Trophoblast cell (in vitro differentiated cells and primary cell): ENCODE measurements at regions not wholly inside any gene's neighbourhood (a gene's known extent, or its start where the extent isn't known, plus 50 kb on each side); places are given as distances from the start of the nearest gene placed in this dataset.
"Not testable (repeated sequence)": the region's sequence is repeated elsewhere in the genome, so short reads cannot be mapped to it uniquely, and the experiment has no call there.

Experiments
- DNase-seq, 2 donors: peaks; one replicate each; pipeline ENCODE4 v3.0.0-alpha.2; 2016
- H2AFZ ChIP-seq: 2 replicates; pipeline ENCODE4 v1.6.1; 2013; ENCODE audit warnings: low read length, moderate library complexity, mild to moderate bottlenecking; ENCODE audit not compliant: insufficient read depth, poor library complexity
- H2AK5ac ChIP-seq: 2 replicates; pipeline ENCODE4 v1.6.1; 2013; ENCODE audit warnings: mild to moderate bottlenecking, low read length
- H2BK120ac ChIP-seq: 2 replicates; pipeline ENCODE4 v1.6.1; 2013; ENCODE audit warnings: low read length, mild to moderate bottlenecking, moderate library complexity; ENCODE audit not compliant: insufficient read depth, poor library complexity
- H2BK12ac ChIP-seq: 2 replicates; pipeline ENCODE4 v1.6.1; 2013; ENCODE audit warnings: mild to moderate bottlenecking, low read length, moderate library complexity
- H2BK5ac ChIP-seq: 2 replicates; pipeline ENCODE4 v1.6.1; 2013; ENCODE audit warnings: low read length, low read depth, moderate library complexity, mild to moderate bottlenecking; ENCODE audit not compliant: poor library complexity
- H3K14ac ChIP-seq: 2 replicates; pipeline ENCODE4 v1.6.1; 2013; ENCODE audit warnings: mild to moderate bottlenecking, low read length
- H3K18ac ChIP-seq: 2 replicates; pipeline ENCODE4 v1.6.1; 2013; ENCODE audit warnings: mild to moderate bottlenecking, low read length
- H3K23ac ChIP-seq: 2 replicates; pipeline ENCODE4 v1.6.1; 2013; ENCODE audit warnings: low read length
- H3K27ac ChIP-seq: 2 replicates; pipeline ENCODE4 v1.5.1; 2013; ENCODE audit warnings: low read depth, mild to moderate bottlenecking, inconsistent platforms, low read length, moderate library complexity
- H3K27me3 ChIP-seq: 2 replicates; pipeline ENCODE4 v1.6.1; 2013; ENCODE audit warnings: inconsistent platforms, mild to moderate bottlenecking, low read length, moderate library complexity; ENCODE audit not compliant: insufficient read depth
- H3K36me3 ChIP-seq, 2 experiments: 1 replicate in 1 of 2; 2 replicates in 1 of 2; pipeline ENCODE4 v1.6.1; 2013; ENCODE audit warnings: low read length in 2 of 2, mild to moderate bottlenecking in 2 of 2, moderate library complexity in 1 of 2; ENCODE audit not compliant: insufficient read depth in 2 of 2, control insufficient read depth in 1 of 2
- H3K4ac ChIP-seq: 2 replicates; pipeline ENCODE4 v1.6.1; 2013; ENCODE audit warnings: low read depth, mild to moderate bottlenecking, low read length, moderate library complexity
- H3K4me1 ChIP-seq, 2 experiments: 1 replicate in 1 of 2; 2 replicates in 1 of 2; pipeline ENCODE4 v1.6.1; 2013; ENCODE audit warnings: low read length in 2 of 2, mild to moderate bottlenecking in 2 of 2, moderate library complexity in 1 of 2; ENCODE audit not compliant: insufficient read depth in 2 of 2, control insufficient read depth in 1 of 2
- H3K4me2 ChIP-seq: 2 replicates; pipeline ENCODE4 v1.6.1; 2013; ENCODE audit warnings: inconsistent platforms, mild to moderate bottlenecking, low read length, moderate library complexity
- H3K4me3 ChIP-seq: 2 replicates; pipeline ENCODE4 v1.5.1; 2013; ENCODE audit warnings: mild to moderate bottlenecking, low read depth, low read length, inconsistent platforms
- H3K79me1 ChIP-seq: one replicate; pipeline ENCODE4 v1.6.1; 2013; ENCODE audit warnings: low read length
- H3K79me2 ChIP-seq: 2 replicates; pipeline ENCODE4 v1.6.1; 2013; ENCODE audit warnings: low read length, mild to moderate bottlenecking; ENCODE audit not compliant: control insufficient read depth, insufficient read depth, poor library complexity
- H3K9ac ChIP-seq: 2 replicates; pipeline ENCODE4 v1.6.1; 2013; ENCODE audit warnings: mild to moderate bottlenecking, low read length
- H3K9me3 ChIP-seq: 2 replicates; pipeline ENCODE4 v1.6.1; 2013; ENCODE audit warnings: low read depth, mild to moderate bottlenecking, control low read depth, inconsistent platforms, low read length; ENCODE audit not compliant: insufficient read depth
- H4K12ac ChIP-seq: 2 replicates; pipeline ENCODE4 v1.6.1; 2013; ENCODE audit warnings: low read depth, mild to moderate bottlenecking, low read length, moderate library complexity
- H4K8ac ChIP-seq: 2 replicates; pipeline ENCODE4 v1.6.1; 2013; ENCODE audit warnings: low read depth, mild to moderate bottlenecking, low read length, moderate library complexity
- H4K91ac ChIP-seq: one replicate; pipeline ENCODE4 v1.6.1; 2013; ENCODE audit warnings: low read depth, mild to moderate bottlenecking, low read length, moderate library complexity
- WGBS: extraction: QIAGEN DNeasy Blood & Tissue Kit; methylation state at CpG from one replicate; pipeline ENCODE4 v1.1.7; 2013; ENCODE audit warnings: missing lambda C conversion rate; ENCODE audit not compliant: insufficient read length, insufficient coverage; ENCODE audit errors: extremely low coverage; 5-methylcytosine and 5-hydroxymethylcytosine counted together

DNA sequence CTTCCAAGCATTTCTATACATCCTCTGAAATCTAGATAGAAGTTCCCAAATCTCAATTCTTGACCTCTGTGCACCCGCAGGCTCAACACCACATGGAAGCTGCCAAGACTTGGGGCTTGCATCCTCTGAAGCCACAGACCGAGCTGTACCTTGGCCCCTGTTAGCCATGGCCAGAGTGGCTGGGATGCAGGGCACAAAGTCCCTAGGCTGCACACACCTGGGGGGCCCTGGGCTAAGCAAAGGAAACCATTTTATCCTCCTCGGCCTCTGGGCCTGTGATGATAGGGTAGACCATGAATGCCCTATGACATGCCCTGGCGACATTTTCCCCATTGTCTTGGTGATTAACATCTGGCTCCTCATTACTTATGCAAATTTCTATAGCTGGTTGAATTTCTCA, 97.1 kb upstream of the CCDC39 start:
- Histone ChIP-seq H3K23ac (no peak overlapping the region), H2AFZ (no peak overlapping the region), H3K9ac (no peak overlapping the region), H2BK12ac (no peak overlapping the region), H2BK120ac (no peak overlapping the region), H3K27me3 (no peaks in the 10 kb centered on the region), H3K18ac (no peak overlapping the region), H3K4ac (no peak overlapping the region), H3K79me2 (no peaks in the 10 kb centered on the region), H2AK5ac (no peak overlapping the region), H2BK5ac (no peak overlapping the region), H3K27ac (no peak overlapping the region), H3K79me1 (no peaks in the 10 kb centered on the region), H4K12ac (no peak overlapping the region), H3K4me1 (no peaks in the 10 kb centered on the region), H3K4me2 (no peak overlapping the region), H3K4me3 (no peak overlapping the region), H4K91ac (no peak overlapping the region), H3K36me3 (peaks cover 0 to 2% of the 10 kb centered on the region in 2 experiments), H3K9me3 (peaks cover 15% of the 10 kb centered on the region), H4K8ac (no peak overlapping the region), H3K14ac (no peak overlapping the region)
- DNase-seq, result no peak
- WGBS, result no CpG with 5 or more reads among the region's 4 CpGs

DNA sequence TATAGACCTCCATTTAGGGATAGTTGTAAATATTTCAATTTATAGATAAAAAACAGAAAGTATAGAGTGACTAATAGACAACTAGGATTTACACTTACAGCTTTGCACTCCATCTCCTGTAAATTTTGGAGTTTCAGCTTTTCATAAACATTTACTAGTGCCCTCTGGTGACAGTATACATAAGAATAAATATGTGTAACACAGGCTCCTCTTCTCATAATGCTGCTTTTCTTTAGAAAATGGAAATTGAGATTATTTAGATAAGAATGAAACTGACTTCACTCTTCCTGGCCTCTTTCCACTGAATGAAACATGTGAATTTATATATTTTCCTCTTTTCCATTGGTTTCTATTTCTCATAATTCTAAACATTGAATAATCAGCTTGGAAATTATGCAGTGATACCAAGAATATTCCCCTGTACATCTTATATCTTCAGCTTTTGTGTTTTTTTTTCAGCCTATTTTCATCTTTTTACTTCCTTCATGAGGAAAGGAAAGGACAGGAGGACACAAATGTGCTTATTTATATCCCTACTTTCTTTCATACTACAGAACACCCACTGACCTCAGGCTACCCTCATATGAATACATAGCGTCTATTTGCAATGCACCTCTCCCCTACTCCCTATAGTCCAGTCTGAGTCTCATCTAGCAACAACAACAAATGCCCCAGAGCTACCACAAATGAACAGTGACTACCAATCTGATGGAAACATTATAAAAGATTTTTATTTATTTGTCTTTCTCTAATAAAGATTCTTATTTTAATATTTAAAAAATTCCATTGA, 103.1 kb upstream of the CCDC39 start:
- no peaks in the 10 kb centered on the region for H3K27me3 ChIP-seq
- H2AK5ac ChIP-seq, result no peak overlapping the region
- no peak overlapping the region for H3K27ac ChIP-seq
- H3K9me3 ChIP-seq, result peaks cover 6% of the 10 kb centered on the region
- no peak overlapping the region for H4K12ac ChIP-seq
- no peak overlapping the region for H4K91ac ChIP-seq
- WGBS, result no CpG with 5 or more reads among the region's 1 CpG
- H2AFZ ChIP-seq, result no peak overlapping the region
- H2BK12ac ChIP-seq, result no peak overlapping the region
- H3K4ac ChIP-seq, result no peak overlapping the region
- no peaks in the 10 kb centered on the region for H3K79me2 ChIP-seq
- DNase-seq, result no peak
- H3K14ac ChIP-seq, result no peak overlapping the region
- no peak overlapping the region for H3K23ac ChIP-seq
- no peak overlapping the region for H4K8ac ChIP-seq
- no peaks in the 10 kb centered on the region for H3K4me1 ChIP-seq
- no peak overlapping the region for H3K18ac ChIP-seq
- no peak overlapping the region for H2BK120ac ChIP-seq
- H3K36me3 ChIP-seq, result no peaks in the 10 kb centered on the region
- no peak overlapping the region for H3K9ac ChIP-seq
- H3K4me2 ChIP-seq, result no peak overlapping the region
- no peaks in the 10 kb centered on the region for H3K79me1 ChIP-seq
- H3K4me3 ChIP-seq, result no peak overlapping the region
- H2BK5ac ChIP-seq, result no peak overlapping the region

DNA sequence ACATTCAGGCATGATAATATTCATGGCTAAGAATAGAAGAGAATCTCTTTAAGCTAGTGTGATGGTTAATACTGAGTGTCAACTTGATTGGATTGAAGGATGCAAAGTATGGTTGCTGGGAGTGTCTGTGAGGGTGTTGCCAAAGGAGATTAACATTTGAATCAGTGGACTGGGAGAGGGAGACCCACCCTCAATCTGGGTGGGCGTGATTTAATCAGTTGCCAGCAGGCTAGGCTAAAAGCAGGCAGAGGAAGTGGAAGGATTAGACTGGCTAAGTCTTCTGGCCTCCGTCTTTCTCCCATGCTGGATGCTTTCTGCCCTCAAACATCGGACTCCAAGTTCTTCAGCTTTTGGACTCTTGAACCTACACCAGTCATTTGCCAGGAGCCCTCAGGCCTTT, 106.9 kb upstream of the CCDC39 start:
- not testable (repeated sequence) for H3K4me2 ChIP-seq, H3K27me3 ChIP-seq, H3K36me3 ChIP-seq, H3K9ac ChIP-seq, H3K4me3 ChIP-seq, H3K18ac ChIP-seq, H3K4ac ChIP-seq, H3K79me2 ChIP-seq, H4K8ac ChIP-seq, H2BK12ac ChIP-seq, H4K12ac ChIP-seq, H3K9me3 ChIP-seq, DNase-seq, H2AK5ac ChIP-seq, H3K79me1 ChIP-seq, H3K4me1 ChIP-seq, H3K14ac ChIP-seq, H3K27ac ChIP-seq, H2AFZ ChIP-seq, H2BK5ac ChIP-seq, H3K23ac ChIP-seq, H4K91ac ChIP-seq, H2BK120ac ChIP-seq
- no CpG with 5 or more reads among the region's 3 CpGs for WGBS

DNA sequence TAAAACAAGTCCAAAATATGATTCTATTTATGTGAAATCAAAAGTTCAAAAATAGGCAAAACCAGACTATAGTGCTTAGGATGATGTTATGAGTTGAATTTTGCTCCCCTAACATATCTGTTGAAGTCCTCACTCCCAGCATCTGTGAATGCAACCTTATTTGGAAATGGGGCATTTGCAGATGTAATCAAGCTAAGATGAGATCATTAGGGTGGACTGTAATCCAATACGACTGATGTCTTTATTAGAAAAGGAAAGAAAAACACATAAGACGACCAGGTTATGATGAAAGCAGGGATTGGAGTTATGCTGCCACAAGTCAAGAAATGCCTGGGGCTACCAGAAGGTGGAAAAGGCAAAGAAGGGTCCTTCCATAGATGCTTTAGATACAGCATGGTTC, 110.5 kb upstream of the CCDC39 start:
- H3K14ac ChIP-seq, result no peak overlapping the region
- no peaks in the 10 kb centered on the region for H3K79me2 ChIP-seq
- no peak overlapping the region for H3K27ac ChIP-seq
- no peak overlapping the region for H2BK12ac ChIP-seq
- H3K4me2 ChIP-seq, result no peak overlapping the region
- no peak for DNase-seq
- H2BK5ac ChIP-seq, result no peak overlapping the region
- H2AFZ ChIP-seq, result no peak overlapping the region
- H3K9me3 ChIP-seq, result no peaks in the 10 kb centered on the region
- no peak overlapping the region for H4K91ac ChIP-seq
- H2BK120ac ChIP-seq, result no peak overlapping the region
- no peak overlapping the region for H4K12ac ChIP-seq
- no peaks in the 10 kb centered on the region for H3K79me1 ChIP-seq
- no peak overlapping the region for H3K4me3 ChIP-seq
- no peak overlapping the region for H3K4ac ChIP-seq
- WGBS, result no CpG with 5 or more reads among the region's 2 CpGs
- no peak overlapping the region for H4K8ac ChIP-seq
- H3K4me1 ChIP-seq, result no peaks in the 10 kb centered on the region
- no peak overlapping the region for H3K9ac ChIP-seq
- no peak overlapping the region for H3K18ac ChIP-seq
- H2AK5ac ChIP-seq, result no peak overlapping the region
- H3K27me3 ChIP-seq, result no peaks in the 10 kb centered on the region
- no peak overlapping the region for H3K23ac ChIP-seq
- H3K36me3 ChIP-seq, result no peaks in the 10 kb centered on the region
